Heart left ventricle (tissue), 13 donors: ENCODE measurements at regions not wholly inside any gene's neighbourhood (a gene's known extent, or its start where the extent isn't known, plus 50 kb on each side); places are given as distances from the start of the nearest gene placed in this dataset.

Experiments used
- CTCF ChIP-seq, 12 donors: fragments of 200-600 bp; sonication (generic) in 4 of 12; IDR thresholded peaks; one replicate each; pipeline versions ENCODE4 v1.5.0 to v1.8.0; 2018 to 2022; ENCODE audit warnings: antibody characterized with exemption in 12 of 12, mild to moderate bottlenecking in 5 of 12
- POLR2A ChIP-seq, 2 donors: fragments of 450-650 bp; IDR thresholded peaks; one replicate each; pipeline ENCODE4 v1.6.1; 2017; ENCODE audit warnings: antibody characterized with exemption in 2 of 2, mild to moderate bottlenecking in 2 of 2, moderate library complexity in 2 of 2
- donor health status: ischemic (EF 13 %, LVEDD 7.1; RV severe dilation, severe dysfunction).
- donor health status: DM: no; HTN: yes; CAD: no.
- donor health status: DM: no; HTN: no; CAD: no.
- donor health status: ischemic (EF 25% LVEDD 6.9; RV normal size, moderate dysfunction).
- donor health status: ischemic (EF 25% LVEDD 5.7; RV mildly dilated, moderate dysfunction).
- donor health status: ischemic (EF 35%, LVEDD 5.7; RV mildly dilated, moderate dysfunction).
- donor health status: nonischemic (EF 11% LVEDD 7.7; RV severe dilation, severe dysfunction).
- donor health status: DM: yes; HTN: yes; CAD: no.
- donor health status: PGD.
- donor health status: ischemic (EF 29% LVEDD 5.4; RV normal size, mild dysfunction).
- donor health status: nonischemic (EF 23%, LVEDD 6.1; RV moderate dilation, normal function).

GRCh38 chr6:143596866-143597265 lies 80.9 kb upstream of the PHACTR2 start:
- TF ChIP-seq CTCF (IDR thresholded peaks at IDR 0.05): peak in 1 of 12 donors; percentile 16
- TF ChIP-seq POLR2A (IDR thresholded peaks at IDR 0.05): no peak
